HG02973 (cell line): ENCODE measurements at regions not wholly inside any gene's neighbourhood (a gene's known extent, or its start where the extent isn't known, plus 50 kb on each side); places are given as distances from the start of the nearest gene placed in this dataset.
"Not testable (repeated sequence)": the region's sequence is repeated elsewhere in the genome, so short reads cannot be mapped to it uniquely, and the experiment has no call there.

Source experiments
- ATAC-seq: cut with Tn5 transposase; IDR thresholded peaks from one replicate; pipeline ENCODE4 v1.9.1; 2021; ENCODE audit warnings: moderate library complexity; ENCODE audit not compliant: unreplicated experiment

- ATAC-seq = no peak
Observed at GRCh38 chr4:170231377-170231776, 141.6 kb upstream of the AADAT start.

- ATAC-seq = no peak
Observed at GRCh38 chr4:170230242-170230641, 140.5 kb upstream of the AADAT start.

- no peak for ATAC-seq
Observed at GRCh38 chr4:170229006-170229405, 139.2 kb upstream of the AADAT start.

DNA sequence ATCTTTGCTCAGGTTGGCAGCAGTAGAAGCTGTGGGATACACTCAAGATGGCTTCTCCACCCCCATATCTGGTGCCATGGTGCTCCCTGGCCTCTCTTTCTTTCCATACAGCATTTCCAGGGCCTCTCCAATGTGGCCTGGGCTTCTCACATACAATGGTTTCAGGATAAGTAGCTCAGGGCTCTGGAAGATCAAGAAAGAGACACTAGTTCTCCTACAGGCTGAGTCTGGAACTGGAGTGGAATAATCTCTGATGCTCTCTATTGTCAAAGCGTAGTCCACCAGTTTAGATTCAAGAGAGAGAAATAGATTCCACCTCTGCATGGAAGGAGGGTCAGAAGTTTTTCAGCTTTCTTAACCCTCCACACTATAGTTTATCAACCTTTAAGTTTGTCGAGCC lies 138.2 kb upstream of the AADAT start:
- no peak for ATAC-seq

GRCh38 chr4:170226288-170226687 lies 136.5 kb upstream of the AADAT start:
- no peak for ATAC-seq

DNA sequence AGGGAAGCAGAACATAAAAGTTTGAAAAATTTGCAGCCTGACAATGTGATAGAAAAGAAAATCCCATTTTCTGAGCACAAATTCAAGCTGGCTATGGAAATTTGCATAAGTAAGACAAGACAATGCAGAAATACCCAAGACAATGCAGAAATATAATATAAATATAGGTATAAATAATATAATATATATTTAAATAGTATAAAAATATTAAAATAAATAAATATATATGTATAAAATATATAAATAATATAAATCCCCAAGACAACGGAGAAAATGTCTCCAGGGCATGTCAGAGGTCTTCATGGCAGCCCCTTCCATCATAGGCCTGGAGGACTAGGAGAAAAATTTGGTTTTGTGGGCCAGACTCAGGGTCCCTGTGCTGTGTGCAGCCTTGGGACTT lies 125.0 kb upstream of the AADAT start:
- ATAC-seq = no peak

- ATAC-seq = no peak
Observed at GRCh38 chr4:170214101-170214500, 124.3 kb upstream of the AADAT start.

DNA sequence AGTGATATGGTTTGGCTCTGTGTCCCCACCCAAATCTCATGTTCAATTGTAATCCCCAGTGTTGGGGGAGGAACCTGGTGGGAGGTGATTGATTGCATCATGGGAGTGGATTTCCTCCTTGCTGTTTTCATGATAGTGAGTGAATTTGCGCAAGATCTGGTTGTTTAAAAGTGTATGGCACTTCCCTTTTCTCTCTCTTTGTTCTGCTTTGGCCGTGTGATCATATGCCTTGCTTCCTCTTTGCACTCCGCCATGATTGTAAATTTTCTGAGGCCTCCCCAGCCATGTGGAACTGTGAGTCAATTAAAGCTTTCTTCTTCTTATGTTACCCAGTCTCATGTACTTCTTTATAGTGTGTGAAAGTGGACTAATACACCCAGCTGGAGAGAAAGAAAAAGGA lies 113.0 kb upstream of the AADAT start:
- ATAC-seq = no peak

DNA sequence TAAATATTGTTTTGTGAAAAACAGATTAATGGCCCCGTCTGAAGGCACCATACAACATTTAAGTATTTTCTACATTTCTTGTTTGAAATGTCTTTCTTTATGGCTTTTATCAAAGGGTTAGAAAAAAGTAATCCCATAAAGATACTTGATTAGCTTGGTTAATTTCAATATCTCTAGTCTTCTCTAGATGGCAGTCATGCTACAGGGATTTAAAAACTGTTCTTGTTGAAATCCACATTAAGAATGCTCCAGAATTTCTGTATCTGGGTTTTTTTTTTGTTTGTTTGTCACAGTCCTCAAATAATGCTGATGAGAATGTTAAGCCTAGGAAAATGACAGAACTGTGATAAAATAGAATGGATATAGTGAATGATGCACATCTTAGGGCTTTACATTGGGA lies 109.0 kb upstream of the AADAT start:
- ATAC-seq = no peak

GRCh38 chr4:170194794-170195193 lies 105.0 kb upstream of the AADAT start:
- ATAC-seq = not testable (repeated sequence)

GRCh38 chr4:170193496-170193895 lies 103.7 kb upstream of the AADAT start:
- ATAC-seq = no peak

GRCh38 chr4:170190265-170190664 lies 100.5 kb upstream of the AADAT start:
- no peak for ATAC-seq

DNA sequence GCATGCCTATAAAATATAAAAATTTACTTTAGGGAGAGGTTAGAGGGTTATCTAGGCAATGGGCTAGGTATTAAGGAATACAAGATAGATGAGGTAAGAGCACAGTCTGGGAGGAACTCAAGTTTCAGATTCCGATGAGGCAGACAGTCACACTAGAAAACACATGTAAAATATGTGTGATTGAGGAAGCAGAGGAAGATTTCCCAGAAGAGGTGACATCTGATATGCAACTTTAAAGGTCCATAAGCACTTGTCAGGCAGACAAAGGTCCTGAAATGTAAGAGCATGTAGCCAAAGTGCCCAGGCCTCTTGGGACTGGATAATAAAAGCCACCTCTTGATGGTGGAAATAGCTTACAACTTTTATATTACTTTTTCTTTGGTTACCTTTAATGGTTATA lies 81.1 kb upstream of the AADAT start:
- no peak for ATAC-seq

GRCh38 chr4:170169699-170170098 lies 79.9 kb upstream of the AADAT start:
- ATAC-seq = no peak

- no peak for ATAC-seq
Observed at GRCh38 chr4:170167678-170168077, 77.9 kb upstream of the AADAT start.

- not testable (repeated sequence) for ATAC-seq
Observed at GRCh38 chr4:170166193-170166592, 76.4 kb upstream of the AADAT start.

DNA sequence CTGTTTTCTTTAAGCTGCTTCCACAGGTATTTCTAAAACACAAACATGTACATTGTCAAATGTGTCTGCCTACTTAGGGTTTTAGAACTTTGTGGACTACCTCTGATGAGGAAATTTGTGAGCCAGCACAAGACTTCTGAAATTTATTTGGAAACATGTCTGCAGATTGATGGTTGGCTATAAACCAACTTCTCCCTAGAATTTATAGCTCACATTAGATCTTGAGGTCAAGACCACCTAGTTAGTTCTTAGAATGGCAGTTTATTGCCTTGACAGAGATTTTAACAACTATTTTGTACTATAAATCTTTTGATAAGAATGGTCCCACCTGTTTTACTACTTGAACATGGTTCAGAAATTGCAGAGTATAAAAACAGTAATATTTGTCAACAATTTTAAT lies 72.7 kb upstream of the AADAT start:
- no peak for ATAC-seq

DNA sequence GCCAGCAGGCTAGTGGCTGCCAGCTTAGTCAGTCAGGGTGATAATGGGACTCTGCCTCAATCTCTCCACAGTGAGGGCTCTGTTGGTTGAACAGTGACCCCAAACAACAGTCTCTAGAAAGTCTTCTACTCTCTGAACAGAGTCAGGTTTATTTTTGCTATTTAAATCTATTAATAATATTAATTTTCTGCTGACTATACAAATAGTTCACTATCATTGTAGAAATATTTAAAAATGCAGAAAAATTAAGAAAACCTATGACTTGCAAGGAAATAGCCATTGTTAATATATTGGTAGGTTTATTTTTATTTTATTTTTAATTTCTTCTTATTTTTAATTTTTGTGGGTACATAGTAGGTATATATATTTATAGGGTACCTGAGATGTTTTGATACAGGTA lies 67.9 kb upstream of the AADAT start:
- ATAC-seq = no peak

GRCh38 chr4:170145120-170145519 lies 55.4 kb upstream of the AADAT start:
- ATAC-seq = no peak

DNA sequence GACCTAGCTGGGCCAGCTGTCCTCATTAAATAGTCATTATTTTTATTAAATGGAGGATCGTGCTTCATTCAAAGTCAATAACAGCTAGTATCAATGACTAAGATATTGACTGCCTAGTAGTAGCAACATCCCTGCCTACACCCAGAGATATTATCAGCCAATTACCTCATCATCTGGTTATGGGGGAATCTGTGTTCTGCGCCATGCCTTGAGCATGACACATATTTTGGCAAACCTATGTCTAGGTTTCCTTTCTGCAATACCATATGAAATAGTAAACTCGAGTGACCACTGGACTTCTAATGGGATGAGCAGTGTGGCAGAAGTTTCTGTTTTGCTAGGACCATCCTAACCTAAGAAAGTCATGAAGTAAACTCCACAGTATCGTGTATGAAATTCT lies 50.0 kb upstream of the AADAT start:
- ATAC-seq = no peak
